ENCODE measurements at regions not wholly inside any gene's neighbourhood (a gene's known extent, or its start where the extent isn't known, plus 50 kb on each side); places are given as distances from the start of the nearest gene placed in this dataset.

DNA sequence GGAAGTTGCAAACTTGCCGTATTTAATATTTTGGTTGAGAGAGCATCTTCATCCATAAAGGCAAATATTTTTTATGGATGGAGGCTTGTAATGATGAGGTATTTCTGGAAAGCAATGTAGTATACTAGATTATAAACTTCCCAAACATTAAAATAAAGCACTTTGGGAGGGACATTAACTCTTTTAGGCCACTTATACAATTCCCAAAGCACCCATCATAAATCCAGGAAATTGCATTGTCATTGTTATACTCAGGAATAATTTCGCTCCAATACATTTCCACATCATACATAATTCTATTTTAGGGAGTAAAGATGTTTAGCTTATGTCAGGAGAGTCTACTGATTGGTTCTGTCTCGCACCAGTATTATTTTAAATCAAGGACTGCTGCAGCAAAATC, 212.7 kb upstream of the MKI67 start:
- TF ChIP-seq, protein P1, sequence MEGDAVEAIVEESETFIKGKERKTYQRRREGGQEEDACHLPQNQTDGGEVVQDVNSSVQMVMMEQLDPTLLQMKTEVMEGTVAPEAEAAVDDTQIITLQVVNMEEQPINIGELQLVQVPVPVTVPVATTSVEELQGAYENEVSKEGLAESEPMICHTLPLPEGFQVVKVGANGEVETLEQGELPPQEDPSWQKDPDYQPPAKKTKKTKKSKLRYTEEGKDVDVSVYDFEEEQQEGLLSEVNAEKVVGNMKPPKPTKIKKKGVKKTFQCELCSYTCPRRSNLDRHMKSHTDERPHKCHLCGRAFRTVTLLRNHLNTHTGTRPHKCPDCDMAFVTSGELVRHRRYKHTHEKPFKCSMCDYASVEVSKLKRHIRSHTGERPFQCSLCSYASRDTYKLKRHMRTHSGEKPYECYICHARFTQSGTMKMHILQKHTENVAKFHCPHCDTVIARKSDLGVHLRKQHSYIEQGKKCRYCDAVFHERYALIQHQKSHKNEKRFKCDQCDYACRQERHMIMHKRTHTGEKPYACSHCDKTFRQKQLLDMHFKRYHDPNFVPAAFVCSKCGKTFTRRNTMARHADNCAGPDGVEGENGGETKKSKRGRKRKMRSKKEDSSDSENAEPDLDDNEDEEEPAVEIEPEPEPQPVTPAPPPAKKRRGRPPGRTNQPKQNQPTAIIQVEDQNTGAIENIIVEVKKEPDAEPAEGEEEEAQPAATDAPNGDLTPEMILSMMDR (IDR thresholded peaks at IDR 0.05): no peak
- TF ChIP-seq POLR2AphosphoS5 (IDR thresholded peaks at IDR 0.05) (no peak), POLR2A (IDR thresholded peaks at IDR 0.05) (no peak), EP300 (IDR thresholded peaks at IDR 0.05) (no peak)

Data from sigmoid colon (tissue), 4 donors.